Effector memory CD8-positive, alpha-beta T cell (primary cell): ENCODE measurements at regions not wholly inside any gene's neighbourhood (a gene's known extent, or its start where the extent isn't known, plus 50 kb on each side); places are given as distances from the start of the nearest gene placed in this dataset.
"Not testable (repeated sequence)": the region's sequence is repeated elsewhere in the genome, so short reads cannot be mapped to it uniquely, and the experiment has no call there.

Experiments
- ATAC-seq: fragments of 150-1000 bp; cut with Tn5 transposase; replicated peaks from 2 replicates; pipeline ENCODE4 v1.10.0; 2021; ENCODE audit warnings: mild to moderate bottlenecking, moderate library complexity
- DNase-seq, 3 experiments: peaks; one replicate each; pipeline ENCODE4 v3.0.0; 2021
- H3K27ac Mint-ChIP-seq, 2 donors: one replicate each; pipeline ENCODE4 v1.8.0; 2022; ENCODE audit warnings: mild to moderate bottlenecking in 2 of 2, mixed read lengths in 2 of 2, moderate library complexity in 2 of 2
- H3K27me3 Mint-ChIP-seq, 2 donors: one replicate each; pipeline ENCODE4 v1.8.0; 2022; ENCODE audit warnings: mixed read lengths in 2 of 2
- H3K36me3 Mint-ChIP-seq: one replicate; pipeline ENCODE4 v1.8.0; 2022; ENCODE audit warnings: mild to moderate bottlenecking, moderate library complexity, mixed read lengths; ENCODE audit not compliant: insufficient read depth
- H3K4me1 Mint-ChIP-seq, 2 donors: one replicate each; pipeline ENCODE4 v1.8.0; 2022; ENCODE audit warnings: low read depth in 2 of 2, mixed read lengths in 2 of 2
- H3K4me3 Mint-ChIP-seq, 2 donors: one replicate each; pipeline ENCODE4 v1.8.0; 2022; ENCODE audit warnings: mild to moderate bottlenecking in 2 of 2, mixed read lengths in 2 of 2, moderate library complexity in 2 of 2
- H3K9me3 Mint-ChIP-seq, 2 donors: one replicate each; pipeline ENCODE4 v1.8.0; 2022; ENCODE audit warnings: mixed read lengths in 2 of 2

DNA sequence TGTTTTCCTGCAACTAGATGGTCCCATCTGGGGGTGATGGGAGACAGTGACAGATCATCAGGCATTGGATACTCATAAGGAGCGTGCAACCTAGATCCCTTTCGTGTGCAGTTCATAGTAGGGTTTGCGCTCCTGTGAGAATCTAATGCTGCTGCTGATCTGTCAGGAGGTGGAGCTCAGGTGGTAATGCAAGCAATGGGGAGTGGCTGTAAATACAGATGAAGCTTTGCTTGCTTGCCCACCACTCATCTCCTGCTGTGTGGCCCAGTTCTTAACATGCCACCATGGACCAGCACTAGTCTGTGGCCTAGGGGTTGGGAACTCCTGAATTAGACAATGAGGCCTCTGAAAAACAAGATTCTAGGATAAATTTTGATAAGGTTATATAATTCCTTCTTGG is 430.6 kb downstream of the KCNJ2 start:
- not testable (repeated sequence) for H3K27me3 Mint-ChIP-seq, DNase-seq, H3K9me3 Mint-ChIP-seq, ATAC-seq, H3K36me3 Mint-ChIP-seq, H3K4me3 Mint-ChIP-seq, H3K4me1 Mint-ChIP-seq, H3K27ac Mint-ChIP-seq

DNA sequence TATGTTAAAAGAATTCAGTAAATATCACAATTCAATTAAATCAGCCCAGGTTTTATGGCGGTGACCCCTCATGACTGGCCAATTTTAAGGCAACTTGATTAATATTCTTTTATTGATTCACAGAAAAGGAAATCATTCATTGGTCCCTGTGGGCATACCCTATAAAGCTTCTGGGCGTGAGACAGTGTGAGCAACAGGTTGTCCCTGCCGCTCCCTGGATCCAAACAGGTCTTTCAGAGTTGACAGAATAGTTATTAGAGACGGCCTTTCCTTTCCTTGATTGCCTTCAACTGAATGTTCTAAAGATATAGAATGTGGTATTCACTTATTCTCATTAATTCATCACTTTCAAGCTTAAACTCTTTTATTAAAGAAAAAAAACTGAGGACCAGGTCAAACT is 433.9 kb downstream of the KCNJ2 start:
- H3K4me1 Mint-ChIP-seq, result no peaks in the 10 kb centered on the region
- H3K27ac Mint-ChIP-seq, result no peak overlapping the region
- ATAC-seq (no peak), DNase-seq (no peak)
- no peaks in the 10 kb centered on the region for H3K36me3 Mint-ChIP-seq
- H3K9me3 Mint-ChIP-seq, result no peaks in the 10 kb centered on the region
- no peak overlapping the region for H3K4me3 Mint-ChIP-seq
- no peaks in the 10 kb centered on the region for H3K27me3 Mint-ChIP-seq

DNA sequence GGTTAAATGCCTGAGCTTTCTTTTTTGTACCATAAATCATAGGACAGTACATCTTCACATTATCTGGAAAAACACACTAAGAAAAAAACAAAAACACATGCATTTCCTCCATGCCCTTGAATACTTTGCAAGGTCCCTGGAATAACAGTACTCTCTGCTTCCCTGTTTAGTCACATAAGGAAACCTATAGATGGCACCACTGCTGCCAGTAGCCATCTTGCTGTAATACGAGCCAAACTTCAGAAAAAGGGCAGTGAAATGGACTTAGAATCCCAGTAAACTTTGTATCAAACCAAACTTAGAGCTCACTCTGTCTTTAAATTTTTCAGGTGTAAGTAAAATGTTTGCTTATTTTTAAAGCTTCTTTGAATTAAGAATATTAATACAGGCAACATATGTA is 435.5 kb downstream of the KCNJ2 start:
- no peaks in the 10 kb centered on the region for H3K9me3 Mint-ChIP-seq
- H3K27me3 Mint-ChIP-seq, result no peaks in the 10 kb centered on the region
- no peak for ATAC-seq
- DNase-seq, result no peak
- no peak overlapping the region for H3K4me3 Mint-ChIP-seq
- H3K36me3 Mint-ChIP-seq, result no peaks in the 10 kb centered on the region
- H3K4me1 Mint-ChIP-seq, result no peaks in the 10 kb centered on the region
- H3K27ac Mint-ChIP-seq, result no peak overlapping the region

DNA sequence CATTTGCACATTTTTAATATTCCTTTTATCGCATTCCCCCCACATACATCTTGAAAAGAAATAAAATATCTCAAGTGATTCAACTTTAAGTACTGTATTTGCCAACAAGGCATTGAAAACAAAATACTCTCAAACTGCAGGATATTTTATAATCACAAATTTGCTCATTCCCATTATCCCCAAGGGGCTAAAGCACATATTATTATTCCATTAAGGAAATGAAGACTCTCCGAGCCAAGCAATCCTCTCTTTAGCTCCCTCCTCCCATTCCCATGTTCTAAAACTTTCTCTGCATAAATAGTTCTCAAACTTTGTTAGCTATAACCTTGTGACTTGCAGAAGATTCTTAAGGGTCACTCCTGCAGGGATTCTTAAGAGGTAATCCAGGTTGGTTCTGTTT is 436.8 kb downstream of the KCNJ2 start:
- H3K4me1 Mint-ChIP-seq, result no peaks in the 10 kb centered on the region
- ATAC-seq, result no peak
- H3K9me3 Mint-ChIP-seq, result no peaks in the 10 kb centered on the region
- no peaks in the 10 kb centered on the region for H3K36me3 Mint-ChIP-seq
- no peak overlapping the region for H3K4me3 Mint-ChIP-seq
- no peak for DNase-seq
- H3K27me3 Mint-ChIP-seq, result no peaks in the 10 kb centered on the region
- no peak overlapping the region for H3K27ac Mint-ChIP-seq

DNA sequence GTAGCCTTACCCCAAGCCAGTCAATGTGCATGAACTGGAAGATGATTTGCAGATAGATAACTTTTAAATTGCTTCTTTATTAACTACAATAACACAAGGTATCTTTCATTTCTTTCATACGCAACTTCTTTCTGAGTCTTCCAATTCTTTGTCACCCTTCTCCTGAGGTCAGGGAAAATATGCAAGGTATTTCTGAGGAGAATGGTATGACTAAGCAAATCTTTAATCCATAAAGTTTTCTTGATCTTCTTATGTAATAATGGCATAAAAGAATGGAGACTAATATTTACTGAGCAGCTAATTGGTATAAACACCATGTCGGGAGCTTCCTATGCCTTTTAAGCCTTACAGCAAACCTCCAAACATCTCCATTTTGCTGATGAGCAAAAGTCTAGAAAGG is 438.9 kb downstream of the KCNJ2 start:
- Mint-ChIP-seq H3K36me3 (no peaks in the 10 kb centered on the region), H3K27ac (no peak overlapping the region), H3K4me1 (no peaks in the 10 kb centered on the region), H3K4me3 (no peak overlapping the region), H3K9me3 (peaks cover 0 to 4% of the 10 kb centered on the region in 2 donors), H3K27me3 (no peaks in the 10 kb centered on the region)
- no peak for ATAC-seq
- no peak for DNase-seq

DNA sequence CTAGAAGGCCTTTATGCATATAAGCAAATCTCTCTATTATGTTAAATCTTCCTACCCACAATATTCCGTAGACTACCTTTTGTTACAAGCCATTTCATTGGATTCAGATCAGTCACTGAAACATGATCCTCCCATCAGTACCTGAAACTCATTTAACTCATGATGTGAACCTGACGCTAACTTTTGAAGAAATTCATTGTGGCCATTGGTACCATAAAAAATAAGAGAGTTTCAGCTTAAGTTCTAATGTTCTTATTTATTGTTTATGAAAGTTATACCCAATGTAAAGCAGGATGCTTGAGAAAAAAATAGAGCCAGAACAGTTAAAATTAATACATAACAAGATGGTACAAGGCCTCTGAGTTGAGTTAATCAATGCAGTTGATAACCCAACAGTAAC is 439.6 kb downstream of the KCNJ2 start:
- no peak for ATAC-seq
- Mint-ChIP-seq H3K4me3 (no peak overlapping the region), H3K27ac (no peak overlapping the region), H3K36me3 (no peaks in the 10 kb centered on the region), H3K9me3 (peaks cover 0 to 4% of the 10 kb centered on the region in 2 donors), H3K27me3 (no peaks in the 10 kb centered on the region), H3K4me1 (no peaks in the 10 kb centered on the region)
- DNase-seq, result no peak

DNA sequence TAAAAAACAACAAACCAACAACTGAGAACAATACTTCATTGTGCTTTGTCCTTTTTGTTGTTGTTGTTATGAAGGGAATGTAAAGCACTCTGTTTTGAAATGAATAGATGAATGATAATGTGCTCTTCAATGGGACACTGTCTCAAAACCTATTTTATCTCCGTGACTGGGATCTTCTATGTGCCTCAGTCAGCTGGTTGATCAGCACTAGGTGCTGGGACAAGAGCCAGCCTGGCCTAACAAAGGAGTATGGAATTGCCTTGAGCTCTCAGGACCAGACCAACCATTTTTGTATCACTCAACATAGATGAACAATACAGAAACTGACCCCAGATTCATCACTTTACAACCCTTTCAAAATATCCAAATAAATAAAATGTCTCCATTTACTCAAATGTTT is 440.2 kb downstream of the KCNJ2 start:
- H3K36me3 Mint-ChIP-seq, result no peaks in the 10 kb centered on the region
- no peaks in the 10 kb centered on the region for H3K27me3 Mint-ChIP-seq
- H3K4me1 Mint-ChIP-seq, result no peaks in the 10 kb centered on the region
- no peak for ATAC-seq
- no peak overlapping the region for H3K4me3 Mint-ChIP-seq
- peaks cover 0 to 4% of the 10 kb centered on the region in 2 donors for H3K9me3 Mint-ChIP-seq
- DNase-seq, result no peak
- H3K27ac Mint-ChIP-seq, result no peak overlapping the region

DNA sequence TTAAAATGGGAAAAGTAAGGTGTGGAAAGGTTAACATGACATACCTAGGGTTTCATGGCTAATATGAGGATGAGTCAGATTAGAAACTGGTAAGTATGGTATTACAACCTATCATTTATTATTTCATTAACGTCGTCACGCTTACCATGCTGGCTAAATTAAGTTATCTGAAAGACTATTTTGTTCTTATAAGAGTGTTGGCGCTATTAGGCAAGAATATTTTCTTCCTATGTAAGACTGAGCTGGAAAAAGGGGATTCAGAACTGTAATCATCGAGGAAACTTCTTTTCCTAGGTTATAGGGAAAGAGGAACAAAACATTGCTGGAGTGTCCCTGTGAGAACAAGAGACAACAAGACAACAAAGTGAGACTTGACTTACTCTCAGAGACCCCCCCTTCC is 440.8 kb downstream of the KCNJ2 start:
- ATAC-seq, result no peak
- no peak overlapping the region for H3K27ac Mint-ChIP-seq
- H3K4me1 Mint-ChIP-seq, result no peaks in the 10 kb centered on the region
- no peaks in the 10 kb centered on the region for H3K27me3 Mint-ChIP-seq
- H3K36me3 Mint-ChIP-seq, result no peaks in the 10 kb centered on the region
- no peak overlapping the region for H3K4me3 Mint-ChIP-seq
- H3K9me3 Mint-ChIP-seq, result peaks cover 0 to 4% of the 10 kb centered on the region in 2 donors
- DNase-seq, result no peak

DNA sequence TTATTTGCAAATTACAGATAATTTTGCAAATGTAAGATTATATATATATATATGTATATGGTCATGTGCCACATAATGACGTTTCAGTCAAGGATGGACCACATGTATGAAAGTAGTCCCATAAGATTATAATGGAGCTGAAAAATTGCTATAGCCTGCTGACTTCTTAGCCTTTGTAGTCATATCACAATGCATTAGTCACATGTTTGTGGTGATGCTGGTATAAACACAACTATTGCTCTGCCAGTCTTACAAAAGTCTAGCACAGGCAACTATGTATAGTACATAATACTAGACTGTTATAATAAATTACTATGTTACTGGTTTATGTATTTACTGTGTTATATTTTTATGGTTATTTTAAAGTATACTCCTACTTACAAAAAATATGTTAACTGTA is 444.3 kb downstream of the KCNJ2 start:
- no peak overlapping the region for H3K4me3 Mint-ChIP-seq
- peaks cover 0 to 8% of the 10 kb centered on the region in 2 donors for H3K9me3 Mint-ChIP-seq
- no peaks in the 10 kb centered on the region for H3K27me3 Mint-ChIP-seq
- no peak overlapping the region for H3K27ac Mint-ChIP-seq
- no peak for ATAC-seq
- no peak for DNase-seq
- no peaks in the 10 kb centered on the region for H3K4me1 Mint-ChIP-seq
- no peaks in the 10 kb centered on the region for H3K36me3 Mint-ChIP-seq

DNA sequence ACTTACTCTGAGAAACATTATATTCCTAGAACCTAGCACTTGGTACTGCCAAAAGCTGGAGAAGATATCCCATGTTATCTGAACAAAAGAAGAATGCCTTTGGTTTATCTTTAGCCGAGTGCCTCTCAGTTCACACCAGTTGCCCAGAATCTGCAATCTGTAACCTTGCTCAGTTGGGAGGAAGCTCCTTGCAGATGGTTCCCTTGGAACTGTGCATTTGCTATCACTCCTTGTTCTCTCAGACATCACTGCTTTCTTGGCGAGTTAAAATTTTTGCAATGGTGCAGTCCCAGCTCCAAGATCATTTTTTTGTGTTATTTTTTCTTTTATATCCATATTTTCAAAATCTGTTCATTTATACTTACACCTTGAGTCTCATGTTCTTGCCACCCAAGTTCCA is 446.5 kb downstream of the KCNJ2 start:
- H3K9me3 Mint-ChIP-seq, result peaks cover 0 to 11% of the 10 kb centered on the region in 2 donors
- no peaks in the 10 kb centered on the region for H3K36me3 Mint-ChIP-seq
- DNase-seq (no peak), ATAC-seq (no peak)
- no peaks in the 10 kb centered on the region for H3K27me3 Mint-ChIP-seq
- H3K4me3 Mint-ChIP-seq, result no peak overlapping the region
- peaks cover 0 to 3% of the 10 kb centered on the region in 2 donors for H3K4me1 Mint-ChIP-seq
- H3K27ac Mint-ChIP-seq, result no peak overlapping the region

DNA sequence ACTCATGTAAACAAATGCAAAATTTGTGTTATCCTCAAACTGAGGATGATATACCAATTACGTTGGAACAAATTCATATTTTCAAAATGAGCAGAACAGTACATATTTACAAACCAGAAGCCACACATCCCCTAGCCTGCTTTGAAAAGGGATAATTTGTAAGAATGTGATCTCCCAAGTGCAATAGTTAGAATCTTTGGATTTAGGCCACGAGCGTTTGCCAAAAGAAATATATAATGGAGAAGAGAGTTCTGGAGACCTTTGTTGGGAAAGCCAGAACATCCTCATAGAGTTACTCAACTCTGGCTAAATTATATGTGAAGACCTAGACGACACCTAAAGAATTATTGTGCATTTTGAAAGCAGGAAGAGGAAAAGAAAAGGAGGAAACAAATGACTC is 449.3 kb downstream of the KCNJ2 start:
- Mint-ChIP-seq H3K36me3 (peaks cover 3% of the 10 kb centered on the region), H3K27me3 (no peaks in the 10 kb centered on the region), H3K27ac (no peak overlapping the region), H3K9me3 (peaks cover 0 to 7% of the 10 kb centered on the region in 2 donors), H3K4me3 (no peak overlapping the region), H3K4me1 (peaks cover 0 to 5% of the 10 kb centered on the region in 2 donors)
- DNase-seq (no peak), ATAC-seq (no peak)

DNA sequence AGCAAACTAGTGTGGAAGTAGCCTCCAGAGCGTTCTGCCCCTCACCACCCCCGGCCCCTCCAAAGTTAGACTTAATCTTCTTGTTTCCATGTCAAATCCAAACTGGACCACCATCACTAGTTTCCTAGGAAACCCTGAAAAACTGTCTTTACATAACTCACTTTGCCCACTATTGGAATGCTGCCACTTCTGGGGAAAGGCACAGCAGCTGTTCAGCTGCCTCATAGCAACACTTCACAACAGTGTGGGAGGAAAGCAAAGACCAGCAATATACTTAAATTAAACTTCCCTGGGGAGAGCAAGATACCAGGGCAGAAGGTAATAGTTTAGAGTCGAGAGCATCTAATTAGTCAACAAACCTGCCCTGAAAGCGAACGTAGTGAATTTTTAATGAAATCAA is 452.2 kb downstream of the KCNJ2 start:
- no peak overlapping the region for H3K27ac Mint-ChIP-seq
- peaks cover 3% of the 10 kb centered on the region for H3K36me3 Mint-ChIP-seq
- H3K9me3 Mint-ChIP-seq, result peaks cover 0 to 5% of the 10 kb centered on the region in 2 donors
- H3K4me3 Mint-ChIP-seq, result no peak overlapping the region
- H3K27me3 Mint-ChIP-seq, result no peaks in the 10 kb centered on the region
- no peak for DNase-seq
- peaks cover 0 to 5% of the 10 kb centered on the region in 2 donors for H3K4me1 Mint-ChIP-seq
- ATAC-seq, result no peak

DNA sequence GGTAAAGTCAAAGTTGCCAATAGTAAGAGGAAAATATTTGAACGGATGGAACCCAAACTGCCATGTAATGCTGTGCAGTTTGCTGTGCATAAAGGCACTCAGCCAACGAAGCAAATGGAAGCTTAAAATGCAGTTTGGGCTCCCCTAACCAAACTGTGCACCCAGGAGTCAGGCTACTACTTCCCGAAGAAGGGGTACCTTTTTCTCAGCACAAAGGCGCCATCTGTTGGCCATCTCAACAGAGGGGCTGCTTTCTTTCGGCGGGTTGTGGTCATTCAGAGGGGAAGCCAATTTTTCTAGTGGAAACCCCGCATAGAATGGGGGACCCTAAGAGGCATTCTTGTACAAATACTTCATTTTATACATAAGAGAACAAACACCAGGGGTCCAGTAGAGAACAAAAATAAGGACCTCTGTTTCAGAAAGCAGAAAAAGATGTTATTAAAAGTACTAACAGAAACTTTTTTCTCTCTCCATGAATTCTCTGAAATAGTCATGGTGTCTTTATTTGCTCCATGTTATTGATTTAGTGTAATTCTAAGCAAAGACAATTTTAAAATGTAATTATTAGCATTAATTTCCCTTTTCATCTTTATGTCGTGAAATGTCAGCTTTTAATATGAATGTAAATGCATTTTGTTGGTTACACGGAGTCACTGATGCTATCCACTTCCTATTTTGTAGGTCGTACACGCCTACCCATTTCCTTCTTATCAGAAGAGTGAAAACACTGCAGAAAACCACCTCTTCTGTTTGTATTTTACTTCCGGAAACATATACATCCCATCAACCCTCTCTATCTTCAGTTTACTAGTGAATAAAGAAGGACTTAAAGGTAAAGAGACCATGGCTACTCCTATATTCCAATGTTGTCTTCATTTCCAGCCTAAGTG is 453.3 kb downstream of the KCNJ2 start:
- no peak for DNase-seq
- Mint-ChIP-seq H3K36me3 (peaks cover 3% of the 10 kb centered on the region), H3K9me3 (peaks cover 0 to 5% of the 10 kb centered on the region in 2 donors), H3K4me1 (peaks cover 0 to 5% of the 10 kb centered on the region in 2 donors), H3K27ac (no peak overlapping the region), H3K27me3 (no peaks in the 10 kb centered on the region), H3K4me3 (no peak overlapping the region)
- no peak for ATAC-seq

DNA sequence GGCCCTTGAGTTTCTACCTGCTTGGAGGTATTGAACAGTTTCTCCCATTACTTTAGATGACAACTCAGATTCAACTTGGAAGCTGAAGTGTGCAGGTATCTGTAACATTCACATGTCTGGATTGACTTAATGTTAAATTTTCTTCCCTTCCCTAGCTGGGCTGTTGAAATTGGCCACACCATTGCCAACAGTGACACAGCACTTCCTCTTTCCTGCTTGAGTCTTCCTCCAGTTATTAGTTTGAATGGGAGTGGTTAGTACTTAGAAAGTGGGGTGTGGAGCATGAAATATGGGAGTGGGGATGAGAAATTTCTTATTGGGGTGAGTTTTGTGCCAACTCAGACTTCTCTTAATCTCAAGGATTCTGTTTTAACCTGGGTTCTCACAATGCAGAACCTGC is 454.9 kb downstream of the KCNJ2 start:
- Mint-ChIP-seq H3K27me3 (no peaks in the 10 kb centered on the region), H3K4me3 (no peak overlapping the region), H3K36me3 (peaks cover 3% of the 10 kb centered on the region), H3K4me1 (peaks cover 0 to 5% of the 10 kb centered on the region in 2 donors), H3K9me3 (peaks cover 0 to 1% of the 10 kb centered on the region in 2 donors), H3K27ac (no peak overlapping the region)
- DNase-seq (no peak), ATAC-seq (no peak)
